HCT116 (cell line): ENCODE measurements at regions not wholly inside any gene's neighbourhood (a gene's known extent, or its start where the extent isn't known, plus 50 kb on each side); places are given as distances from the start of the nearest gene placed in this dataset.
A peak's percentile ranks its signal among the peaks of the same experiment; 100 is the strongest.
"Not testable (repeated sequence)": the region's sequence is repeated elsewhere in the genome, so short reads cannot be mapped to it uniquely, and the experiment has no call there.

Experiments
- ATAC-seq: fragments of 200-7000 bp; cut with Tn5 transposase; 2 replicates; pipeline ENCODE4 v1.9.1; 2020; ENCODE audit warnings: mild to moderate bottlenecking, moderate library complexity
- BruUV-seq: library from RNA; stranded (reverse); fragments of 400-500 nt; replicated peaks from 2 replicates; lab custom pipeline; 2021; lab: Mats Ljungman, UMichigan
- CTCF ChIA-PET: fragments of 300-600 bp; sonication (Branson Sonifier 250); formaldehyde crosslinking; loops from one replicate; lab custom pipeline; 2021; ENCODE audit warnings: antibody characterized with exemption; lab: Charles Lee
- POLR2A ChIA-PET: fragments of 300-600, 350-600 bp; sonication (Branson Sonifier 250); formaldehyde crosslinking; loops from one replicate; lab custom pipeline; 2021; ENCODE audit warnings: antibody characterized with exemption; lab: Charles Lee
- RAD21 ChIA-PET, 2 experiments: fragments of 300-600 bp; sonication (Branson Sonifier 250); formaldehyde crosslinking; loops; one replicate each; lab custom pipeline; 2023; ENCODE audit warnings: low total read pairs in 2 of 2; ENCODE audit not compliant: uncharacterized antibody in 2 of 2, unreplicated experiment in 2 of 2, low non-redundant PET in 1 of 2; lab: Charles Lee
- DNase-seq: peaks from one replicate; pipeline ENCODE4 v3.0.0-alpha.2; 2010; ENCODE audit warnings: low read depth, low spot score
- H2AFZ ChIP-seq: fragments of 200-600 bp; shearing (Covaris generic), sonication (generic); 2 replicates; pipeline ENCODE4 v1.6.1; 2017; ENCODE audit warnings: low read depth, mixed run types, mixed read lengths, antibody characterized with exemption, low read length; ENCODE audit not compliant: poor library complexity, severe bottlenecking
- H3K27ac ChIP-seq: 2 replicates; pipeline ENCODE4 v1.5.1; 2012; ENCODE audit warnings: low read depth, low read length
- H3K27me3 ChIP-seq: fragments of 200-600 bp; sonication (generic); 2 replicates; pipeline ENCODE4 v1.6.1; 2016; ENCODE audit warnings: mixed run types, low read length, mixed read lengths; ENCODE audit not compliant: insufficient read depth
- H3K36me3 ChIP-seq, 2 experiments: fragments of 200-500 bp in 1 of 2; fragments of 200-600 bp in 1 of 2; sonication (Bioruptor generic) in 1 of 2; sonication (generic) in 1 of 2; 2 replicates each; pipeline versions ENCODE4 v1.5.1 to v1.6.1; 2014 to 2016; ENCODE audit warnings: low read length in 2 of 2, inconsistent platforms in 1 of 2, mixed read lengths in 1 of 2, mixed run types in 1 of 2; ENCODE audit not compliant: insufficient read depth in 2 of 2, control insufficient read depth in 1 of 2
- H3K4me1 ChIP-seq, 2 experiments: fragments of 200-600 bp in 1 of 2; sonication (generic) in 1 of 2; 2 replicates each; pipeline versions ENCODE4 v1.5.1 to v1.6.1; 2012 to 2017; ENCODE audit warnings: low read length in 2 of 2, inconsistent platforms in 1 of 2, mild to moderate bottlenecking in 1 of 2, mixed read lengths in 1 of 2, mixed run types in 1 of 2, moderate library complexity in 1 of 2; ENCODE audit not compliant: insufficient read depth in 2 of 2, control insufficient read depth in 1 of 2
- H3K4me2 ChIP-seq: fragments of 200-600 bp; sonication (generic); 2 replicates; pipeline ENCODE4 v1.6.1; 2017; ENCODE audit warnings: mixed run types, low read length, mixed read lengths
- H3K4me3 ChIP-seq, 2 experiments: fragments of 200-600 bp in 1 of 2; sonication (generic) in 1 of 2; replicated peaks in 1 of 2; 2 replicates each; pipeline ENCODE4 v1.5.1; 2011 to 2016; ENCODE audit warnings: low read length in 2 of 2, control low read depth in 1 of 2, low read depth in 1 of 2, mild to moderate bottlenecking in 1 of 2, mixed read lengths in 1 of 2, mixed run types in 1 of 2
- H3K79me2 ChIP-seq: fragments of 200-600 bp; sonication (generic); 2 replicates; pipeline ENCODE4 v1.6.1; 2017; ENCODE audit warnings: mild to moderate bottlenecking, mixed run types, low read length, moderate library complexity, mixed read lengths; ENCODE audit not compliant: insufficient read depth
- H3K9ac ChIP-seq: fragments of 200-600 bp; sonication (generic); 2 replicates; pipeline ENCODE4 v1.6.1; 2016; ENCODE audit warnings: low read length, mixed read lengths
- H3K9me2 ChIP-seq: fragments of 200-600 bp; sonication (generic), shearing (Covaris generic); 2 replicates; pipeline ENCODE4 v1.6.1; 2017; ENCODE audit warnings: mixed run types, mild to moderate bottlenecking, moderate library complexity; ENCODE audit not compliant: insufficient read depth
- H3K9me3 ChIP-seq, 2 experiments: fragments of 200-500 bp in 1 of 2; fragments of 200-600 bp in 1 of 2; sonication (Bioruptor generic) in 1 of 2; sonication (generic) in 1 of 2; 2 replicates each; pipeline ENCODE4 v1.6.1; 2014 to 2017; ENCODE audit warnings: low read length in 2 of 2, mixed read lengths in 2 of 2, inconsistent platforms in 1 of 2, low read depth in 1 of 2, mild to moderate bottlenecking in 1 of 2, mixed run types in 1 of 2, moderate library complexity in 1 of 2; ENCODE audit not compliant: control insufficient read depth in 1 of 2, insufficient read depth in 1 of 2
- H4K20me1 ChIP-seq: fragments of 200-600 bp; sonication (generic), shearing (Covaris generic); 2 replicates; pipeline ENCODE4 v1.6.1; 2017; ENCODE audit warnings: mixed run types, mild to moderate bottlenecking, moderate library complexity; ENCODE audit not compliant: insufficient read depth
- CTCF ChIP-seq, 3 experiments: fragments of 200-600 bp in 1 of 3; sonication (generic) in 1 of 3; IDR thresholded peaks in 2 of 3; conservative IDR thresholded peaks in 1 of 3; 2 replicates each; pipeline ENCODE4 v1.5.1; 2012 to 2017; ENCODE audit warnings: low read depth in 2 of 3, low read length in 2 of 3, antibody characterized with exemption in 1 of 3, borderline replicate concordance in 1 of 3, control low read depth in 1 of 3, mild to moderate bottlenecking in 1 of 3, mixed read lengths in 1 of 3, mixed run types in 1 of 3, moderate library complexity in 1 of 3; ENCODE audit not compliant: insufficient read depth in 1 of 3
- EZH2phosphoT487 ChIP-seq: fragments of 200-600 bp; IDR thresholded peaks from 2 replicates; pipeline ENCODE4 v1.6.1; 2018; ENCODE audit warnings: antibody characterized with exemption, borderline replicate concordance
- SIN3A ChIP-seq: IDR thresholded peaks from 2 replicates; pipeline ENCODE4 v1.6.1; 2012; ENCODE audit warnings: low read depth
- intact Hi-C: fragments of 100-400 bp; cut with micrococcal nuclease; formaldehyde crosslinking; loops from 2 replicates; pipeline ENCODE4 v1.10.0; 2022

- TF ChIP-seq CTCF (IDR thresholded peaks at IDR 0.05 in 2 of 3, conservative IDR thresholded peaks at IDR 0.05 in 1 of 3; ENCODE audit: borderline replicate concordance in 1 of 3, insufficient read depth in 1 of 3, low read depth in 2 of 3, low read length in 2 of 3) = no peak
These were observed 128.5 kb upstream of the RGS6 start (continued) for GRCh38 chr14:71803539-71804260.

GRCh38 chr14:71804992-71805391 lies 127.2 kb upstream of the RGS6 start:
- Histone ChIP-seq H3K27me3 (no peaks in the 10 kb centered on the region), H3K4me2 (no peak overlapping the region), H3K9me3 (no peaks in the 10 kb centered on the region), H4K20me1 (no peaks in the 10 kb centered on the region), H3K4me1 (peaks cover 24 to 28% of the 10 kb centered on the region in 2 experiments), H2AFZ (no peak overlapping the region), H3K27ac (peak overlapping the region; percentile 75; the same call in 1 of the 2 replicates), H3K4me3 (no peak overlapping the region), H3K36me3 (no peaks in the 10 kb centered on the region)
- ChIA-PET POLR2A (no interaction called here), RAD21 (no interaction called here), CTCF (no interaction called here)
- BruUV-seq = no TSS peak
- no peak for ATAC-seq
- intact Hi-C loops = no loop called here
- TF ChIP-seq SIN3A (no peak), EZH2phosphoT487 (no peak)
- TF ChIP-seq, all 23 proteins: peak for 0
- Histone ChIP-seq H3K9ac (no peak overlapping the region), H3K9me2 (no peaks in the 10 kb centered on the region), H3K79me2 (no peaks in the 10 kb centered on the region)
- no peak for DNase-seq

GRCh38 chr14:71807049-71807448 lies 125.2 kb upstream of the RGS6 start:
- H3K27me3 ChIP-seq, H3K9ac ChIP-seq, H3K79me2 ChIP-seq, ATAC-seq, RAD21 ChIA-PET, H3K4me3 ChIP-seq, H3K9me2 ChIP-seq, H2AFZ ChIP-seq, POLR2A ChIA-PET, DNase-seq, H3K9me3 ChIP-seq, H4K20me1 ChIP-seq, CTCF ChIA-PET, BruUV-seq, H3K27ac ChIP-seq, H3K36me3 ChIP-seq, H3K4me2 ChIP-seq, intact Hi-C loops: not testable (repeated sequence)
- peaks cover 24 to 28% of the 10 kb centered on the region in 2 experiments for H3K4me1 ChIP-seq

GRCh38 chr14:71810800-71811199 lies 121.4 kb upstream of the RGS6 start:
- H3K27ac ChIP-seq, BruUV-seq, H2AFZ ChIP-seq, RAD21 ChIA-PET, H3K9ac ChIP-seq, H3K9me2 ChIP-seq, H3K4me2 ChIP-seq, H3K36me3 ChIP-seq, intact Hi-C loops, H3K79me2 ChIP-seq, ATAC-seq, POLR2A ChIA-PET, H4K20me1 ChIP-seq, H3K4me1 ChIP-seq, H3K4me3 ChIP-seq, CTCF ChIA-PET, H3K9me3 ChIP-seq, DNase-seq, H3K27me3 ChIP-seq: not testable (repeated sequence)
